NCI-H2171 treated with DMSO at 0.1 percent for 48 hours (cell line): ENCODE measurements at regions not wholly inside any gene's neighbourhood (a gene's known extent, or its start where the extent isn't known, plus 50 kb on each side); places are given as distances from the start of the nearest gene placed in this dataset.
A peak's percentile ranks its signal among the peaks of the same experiment; 100 is the strongest.
"Not testable (repeated sequence)": the region's sequence is repeated elsewhere in the genome, so short reads cannot be mapped to it uniquely, and the experiment has no call there.

Experiments
- DNase-seq: peaks from one replicate; lab custom pipeline; 2025; lab: John Stamatoyannopoulos, UW

GRCh38 chr2:150136893-150137292 lies 350.6 kb downstream of the RND3 start:
- no peak for DNase-seq

- no peak for DNase-seq
Observed at GRCh38 chr2:150136401-150136800, 351.1 kb downstream of the RND3 start.

DNA sequence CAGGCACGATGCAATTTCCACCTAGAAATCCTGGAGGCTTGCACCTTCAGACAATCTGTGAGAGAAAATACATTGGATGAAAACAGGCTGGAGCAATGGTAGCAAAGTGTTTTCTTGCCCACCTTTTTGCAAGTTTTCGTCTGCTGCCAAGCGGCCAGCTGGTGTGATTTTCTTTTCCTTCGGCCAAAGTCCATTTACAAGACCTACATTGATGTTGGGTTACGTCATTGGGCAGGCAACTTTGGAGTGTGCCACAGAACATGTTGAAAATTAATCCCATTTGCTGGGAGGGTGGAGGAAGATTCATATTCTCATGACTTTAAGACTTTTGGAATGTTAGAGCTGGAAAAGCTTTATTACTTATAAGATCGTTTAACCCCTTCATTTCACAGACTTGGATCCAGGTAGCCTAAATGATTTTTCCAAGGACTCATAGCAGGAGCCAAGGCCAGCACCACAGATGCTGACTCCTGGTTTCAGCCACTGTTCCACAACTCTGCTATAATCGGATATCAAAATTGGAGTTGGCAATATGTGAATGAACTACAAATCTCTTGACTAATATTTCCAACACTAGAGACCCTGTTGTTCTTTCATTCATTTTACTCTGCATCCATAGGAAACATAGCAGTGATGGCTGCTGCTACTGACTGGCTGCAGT lies 352.1 kb downstream of the RND3 start:
- no peak for DNase-seq

GRCh38 chr2:150134223-150134857 lies 353.1 kb downstream of the RND3 start:
- no peak for DNase-seq

- peak; percentile 14 for DNase-seq
Observed at GRCh38 chr2:150133623-150134022, 353.8 kb downstream of the RND3 start.

DNA sequence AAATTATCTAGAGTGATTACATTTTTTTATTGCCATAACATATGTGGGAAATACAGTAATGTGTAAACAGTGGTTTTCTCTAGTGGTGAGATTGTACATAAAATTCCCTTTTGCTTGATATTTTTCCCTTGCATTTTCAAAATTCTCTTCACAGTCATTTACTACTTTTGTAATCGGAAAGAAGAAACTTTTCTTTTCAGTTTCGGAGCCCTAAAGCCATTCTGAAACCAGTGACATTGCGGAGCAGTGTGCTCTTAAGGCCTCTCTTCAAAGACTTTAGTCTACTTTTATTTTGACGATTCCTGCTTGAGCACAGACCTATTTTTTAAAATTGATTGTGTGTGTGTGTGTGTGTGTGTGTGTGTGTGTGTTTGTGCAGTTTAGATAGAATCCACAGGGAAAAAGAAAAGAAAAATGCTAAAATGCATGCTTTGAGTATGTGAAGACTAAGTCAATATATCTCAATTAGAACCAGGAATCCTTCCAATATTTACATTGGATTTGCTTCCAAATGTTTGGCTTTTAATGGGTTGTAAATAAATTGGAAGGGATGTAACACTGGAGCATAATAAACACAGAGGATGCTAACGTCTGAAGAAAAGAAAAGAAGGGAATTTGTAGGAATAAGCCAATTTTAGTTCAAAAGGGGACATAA lies 357.4 kb downstream of the RND3 start:
- no peak for DNase-seq

DNA sequence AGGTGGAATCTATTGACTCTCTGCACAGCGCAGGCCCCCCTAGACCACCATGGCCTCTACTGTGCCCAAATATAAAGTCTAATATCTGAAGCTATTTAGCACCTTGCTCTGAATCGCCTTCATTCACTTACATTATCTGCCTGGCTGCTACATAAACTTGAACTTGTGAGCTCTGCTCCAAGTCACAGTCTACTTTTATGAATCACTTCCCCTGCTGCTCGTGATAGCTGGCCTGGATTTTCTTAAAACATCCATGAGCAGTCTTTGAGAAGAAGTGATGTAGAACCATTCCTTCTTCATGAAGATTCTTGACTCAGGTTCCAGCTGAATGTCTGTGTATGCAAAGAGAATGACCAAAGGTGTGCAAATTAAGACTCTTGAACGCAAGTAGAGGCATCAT lies 359.5 kb downstream of the RND3 start:
- DNase-seq = no peak

- no peak for DNase-seq
Observed at GRCh38 chr2:150127346-150127990, 360.0 kb downstream of the RND3 start.

DNA sequence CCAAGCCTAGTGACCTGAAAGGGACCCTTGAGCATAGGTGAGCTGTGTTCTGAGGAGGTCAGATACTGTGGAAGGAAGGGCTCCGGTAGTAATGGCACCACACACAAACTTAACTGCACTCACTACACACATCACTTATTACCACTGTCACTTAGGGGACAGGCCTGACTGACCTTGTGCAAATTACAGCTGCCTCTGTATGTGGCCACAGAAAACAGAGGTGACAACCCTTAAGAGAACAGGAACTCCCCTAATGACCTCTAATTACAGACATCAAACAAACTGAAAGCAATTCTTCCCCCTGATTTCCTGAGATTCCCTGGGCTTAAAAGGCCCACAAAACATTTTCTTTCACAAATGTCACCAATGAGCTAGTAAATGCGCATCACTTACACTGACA lies 360.6 kb downstream of the RND3 start:
- DNase-seq = no peak

DNA sequence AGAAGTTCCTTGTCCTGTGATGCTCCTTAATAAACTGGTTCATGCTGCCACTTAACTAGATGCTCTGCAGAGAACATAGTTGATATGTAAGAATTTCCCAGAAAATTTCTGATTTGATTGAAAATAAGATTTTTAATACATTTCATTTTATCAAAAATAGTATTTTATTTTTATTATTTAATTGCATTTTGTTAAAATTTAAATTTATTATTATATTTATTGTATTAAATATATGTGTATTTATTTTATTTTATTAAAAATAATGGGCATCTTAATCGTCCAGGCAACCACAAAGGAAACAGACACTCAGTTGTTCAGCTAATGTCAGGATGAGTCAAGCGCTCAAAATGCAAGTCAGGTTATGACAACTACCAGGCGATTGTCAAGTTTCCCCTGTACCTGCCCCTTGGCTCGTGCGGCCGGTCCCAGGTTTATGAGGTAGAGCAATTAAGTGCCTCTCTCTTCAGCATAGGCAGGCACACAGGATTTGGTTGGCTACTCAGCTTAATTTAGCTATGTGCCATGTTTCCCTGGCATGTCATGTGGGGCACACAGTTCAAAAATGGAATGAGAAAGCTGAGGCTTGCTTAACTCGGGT lies 361.2 kb downstream of the RND3 start:
- no peak for DNase-seq

DNA sequence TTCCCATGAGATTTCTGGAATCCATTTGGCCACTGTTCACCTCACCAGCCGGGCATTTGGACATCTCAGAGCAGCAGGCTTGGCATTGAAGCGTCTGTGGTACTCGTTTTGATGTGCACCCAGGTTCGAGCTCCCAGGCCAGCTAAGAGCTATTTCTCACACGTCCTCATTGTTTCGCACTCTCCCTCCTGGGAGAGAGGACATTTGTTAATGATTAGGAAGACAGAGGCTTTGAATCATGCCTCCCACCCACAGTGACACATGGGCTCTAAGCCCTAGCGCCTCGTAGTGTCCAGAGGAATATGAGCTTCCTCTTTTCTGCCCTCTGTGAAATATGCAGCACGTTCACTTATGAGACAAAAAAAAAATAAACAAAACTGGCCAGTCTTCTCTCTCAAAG lies 361.8 kb downstream of the RND3 start:
- DNase-seq = no peak

- no peak for DNase-seq
Observed at GRCh38 chr2:150125188-150125587, 362.3 kb downstream of the RND3 start.

DNA sequence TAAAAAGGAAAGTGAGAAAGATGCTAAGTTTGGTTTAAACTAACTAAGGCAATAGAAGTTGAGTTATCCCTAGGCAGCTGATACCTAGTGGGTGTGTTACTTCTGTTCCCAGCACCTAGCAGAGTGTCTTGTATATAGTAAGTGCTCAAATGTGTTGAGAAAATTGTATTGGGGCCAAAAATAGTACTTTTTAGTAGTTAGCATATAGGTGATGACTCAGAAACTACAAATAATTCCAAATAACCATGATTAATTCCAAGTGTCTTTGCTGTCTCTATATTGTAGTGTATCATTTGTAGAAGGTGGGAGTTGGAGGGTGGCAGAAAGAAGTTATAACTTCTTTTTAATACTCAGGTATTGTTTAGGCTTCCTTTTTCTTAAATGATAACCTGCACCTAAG lies 362.7 kb downstream of the RND3 start:
- DNase-seq = no peak

DNA sequence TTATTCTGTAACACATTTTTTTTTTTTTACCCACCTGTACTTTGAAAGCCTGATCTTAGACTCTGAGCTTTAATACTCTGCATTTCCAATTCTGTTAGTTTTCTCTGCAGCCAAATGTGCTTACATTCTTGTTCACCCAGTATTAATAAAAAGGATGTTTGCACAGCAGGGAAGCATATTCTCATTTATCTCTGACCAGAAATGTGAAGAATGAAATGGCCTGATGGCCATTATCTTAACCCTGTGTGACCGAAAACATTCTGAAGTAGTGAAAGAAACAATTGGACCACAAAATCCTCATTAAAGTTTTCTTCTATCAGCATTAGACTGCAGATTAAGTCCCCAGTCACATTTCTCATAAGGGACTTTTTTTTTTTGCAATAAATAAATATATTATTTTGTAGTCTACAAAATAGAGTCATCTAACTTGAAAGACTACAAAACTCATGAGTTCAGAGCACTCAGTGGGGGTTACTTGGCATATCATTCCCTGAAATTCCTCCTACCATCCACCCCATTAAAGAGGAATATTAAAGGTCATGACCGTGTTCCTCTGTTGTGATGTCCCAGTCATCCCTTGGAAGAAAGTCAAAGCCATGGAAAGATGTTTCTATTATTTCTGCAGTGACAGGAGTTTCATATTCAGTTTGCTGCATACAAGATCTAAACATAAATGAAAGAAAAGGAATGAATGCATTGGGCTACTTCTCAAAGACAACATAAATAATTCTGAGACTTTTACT lies 364.4 kb downstream of the RND3 start:
- no peak for DNase-seq

- no peak for DNase-seq
Observed at GRCh38 chr2:150122156-150122555, 365.3 kb downstream of the RND3 start.

DNA sequence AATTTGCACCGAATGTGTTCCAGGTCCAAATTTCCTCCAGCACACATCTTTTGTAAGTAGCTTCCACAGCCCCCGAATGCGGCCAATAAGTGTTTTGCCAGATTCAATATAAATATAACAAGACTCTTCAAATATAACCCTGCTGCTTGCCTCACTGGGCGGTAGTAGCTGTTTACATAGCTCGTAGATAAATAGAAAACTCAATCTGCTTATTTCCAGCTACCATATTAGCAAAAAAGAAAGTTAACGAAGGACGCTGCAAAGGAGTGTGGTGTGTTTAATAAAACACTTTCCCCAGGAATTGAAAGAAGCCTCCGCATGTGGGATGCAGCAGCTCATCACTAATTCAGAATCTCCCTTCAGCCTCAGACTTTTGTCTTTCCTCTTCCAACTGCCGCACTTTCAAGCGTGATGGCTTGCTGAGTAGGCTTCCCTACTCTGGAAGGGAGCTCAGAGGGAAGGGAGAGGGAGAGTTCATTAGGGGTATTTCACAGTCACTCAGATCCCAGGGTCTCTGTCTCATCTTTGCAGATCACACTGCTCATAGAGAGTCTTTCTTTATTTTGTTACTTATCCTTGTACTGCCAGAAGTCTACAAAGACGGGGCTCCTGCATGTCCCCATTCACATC lies 367.0 kb downstream of the RND3 start:
- no peak for DNase-seq

- DNase-seq = no peak
Observed at GRCh38 chr2:150119819-150120218, 367.6 kb downstream of the RND3 start.

GRCh38 chr2:150114089-150114488 lies 373.4 kb downstream of the RND3 start:
- DNase-seq = not testable (repeated sequence)

GRCh38 chr2:150110548-150110947 lies 376.9 kb downstream of the RND3 start:
- no peak for DNase-seq

- peak; percentile 17 for DNase-seq
Observed at GRCh38 chr2:150109912-150110311, 377.6 kb downstream of the RND3 start.

DNA sequence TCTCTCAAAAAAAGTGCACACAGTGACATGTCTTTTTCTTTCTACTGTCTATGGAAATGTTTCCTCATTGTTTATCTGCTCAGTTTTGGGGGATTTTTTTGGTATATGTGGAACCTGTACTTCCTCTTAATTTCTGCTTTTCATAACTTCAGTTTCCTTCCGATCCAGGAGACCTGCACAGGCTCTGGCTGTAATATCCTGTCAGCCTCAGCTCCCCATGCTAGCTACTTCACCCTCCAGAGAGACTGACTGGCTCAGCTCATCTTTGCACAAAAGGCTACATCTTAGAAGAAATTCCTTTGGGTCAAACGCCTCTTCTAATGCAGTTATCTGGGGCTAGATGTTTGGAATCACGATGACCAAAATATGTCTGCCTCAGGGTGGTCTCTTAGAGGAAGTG lies 378.4 kb downstream of the RND3 start:
- DNase-seq = no peak
